ENCODE measurements at regions not wholly inside any gene's neighbourhood (a gene's known extent, or its start where the extent isn't known, plus 50 kb on each side); places are given as distances from the start of the nearest gene placed in this dataset.

DNA sequence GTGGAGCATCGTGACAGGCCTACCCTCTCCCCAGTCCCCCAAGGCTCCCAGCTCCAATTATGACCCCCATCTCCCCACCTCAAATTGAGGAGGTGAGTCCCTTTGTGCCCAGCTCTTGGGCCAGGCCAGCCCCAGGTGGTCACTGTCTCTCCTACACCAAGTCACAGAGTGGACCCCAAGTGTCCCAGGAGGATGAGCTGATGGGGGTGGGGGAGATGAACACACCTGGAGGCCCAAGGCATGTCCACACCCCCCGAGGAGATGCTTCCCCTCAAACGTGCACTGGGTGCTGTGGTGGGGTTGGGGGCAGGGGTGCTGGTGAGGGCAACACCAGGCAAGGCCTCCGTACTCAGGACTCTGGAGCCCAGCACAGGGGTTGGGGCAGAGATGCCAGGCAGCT is 73.2 kb downstream of the RBFOX3 start:
- no peak overlapping the region for H3K4me3 ChIP-seq (ENCODE audit: low read depth, low read length)
- no peak overlapping the region for H3K27ac Mint-ChIP-seq
- no peaks in the 10 kb centered on the region for H3K9me3 ChIP-seq (ENCODE audit: control insufficient read depth in 2 of 2, low read length in 2 of 2)
- no peak overlapping the region for H3K27ac ChIP-seq (ENCODE audit: insufficient read depth, low read length, poor library complexity, severe bottlenecking)
- H3K27me3 ChIP-seq (ENCODE audit: control insufficient read depth, insufficient read depth, low read length): no peaks in the 10 kb centered on the region
- no peak overlapping the region for H3K4me3 Mint-ChIP-seq
- no peaks in the 10 kb centered on the region for H3K36me3 ChIP-seq (ENCODE audit: control insufficient read depth, insufficient read depth, low read length)
- H3K36me3 Mint-ChIP-seq: no peaks in the 10 kb centered on the region
- H3K4me1 Mint-ChIP-seq: no peaks in the 10 kb centered on the region
- no peaks in the 10 kb centered on the region for H3K4me1 ChIP-seq (ENCODE audit: control insufficient read depth, insufficient read depth, low read length, poor library complexity, severe bottlenecking)
- no peaks in the 10 kb centered on the region for H3K9me3 Mint-ChIP-seq
- no peak for DNase-seq
- ATAC-seq (ENCODE audit: low read depth in 2 of 2): no peak
- peaks cover 10% of the 10 kb centered on the region for H3K27me3 Mint-ChIP-seq

DNA sequence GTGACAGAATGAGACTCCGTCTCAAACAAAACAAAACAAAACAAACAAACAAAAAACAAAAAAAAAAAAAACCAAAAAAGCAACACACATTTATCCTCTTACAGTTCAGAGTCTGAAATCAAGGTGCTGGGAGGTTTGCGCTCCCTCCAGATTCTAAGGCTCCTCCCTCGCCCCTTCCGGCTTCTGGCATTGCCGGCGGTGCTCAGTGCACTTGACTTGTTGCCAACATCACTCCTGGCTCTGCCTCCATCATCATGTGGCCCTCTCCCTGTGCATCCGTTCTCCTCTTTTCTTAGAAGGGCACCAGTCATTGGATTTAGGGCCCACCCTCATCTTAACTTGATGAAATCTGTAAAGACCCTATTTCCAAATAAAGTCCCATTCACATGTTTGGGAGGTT is 73.8 kb downstream of the RBFOX3 start:
- H3K27me3 ChIP-seq (ENCODE audit: control insufficient read depth, insufficient read depth, low read length): no peaks in the 10 kb centered on the region
- H3K4me3 ChIP-seq (ENCODE audit: low read depth, low read length): no peak overlapping the region
- no peak overlapping the region for H3K4me3 Mint-ChIP-seq
- peak overlapping the region in 1 of 3 donors; percentile 49 for H3K27ac Mint-ChIP-seq
- no peak overlapping the region for H3K27ac ChIP-seq (ENCODE audit: insufficient read depth, low read length, poor library complexity, severe bottlenecking)
- no peaks in the 10 kb centered on the region for H3K9me3 Mint-ChIP-seq
- H3K4me1 Mint-ChIP-seq: no peaks in the 10 kb centered on the region
- ATAC-seq (ENCODE audit: low read depth in 2 of 2): no peak
- H3K36me3 Mint-ChIP-seq: no peaks in the 10 kb centered on the region
- peaks cover 10% of the 10 kb centered on the region for H3K27me3 Mint-ChIP-seq
- no peaks in the 10 kb centered on the region for H3K36me3 ChIP-seq (ENCODE audit: control insufficient read depth, insufficient read depth, low read length)
- no peaks in the 10 kb centered on the region for H3K9me3 ChIP-seq (ENCODE audit: control insufficient read depth in 2 of 2, low read length in 2 of 2)
- no peak for DNase-seq
- H3K4me1 ChIP-seq (ENCODE audit: control insufficient read depth, insufficient read depth, low read length, poor library complexity, severe bottlenecking): no peaks in the 10 kb centered on the region

DNA sequence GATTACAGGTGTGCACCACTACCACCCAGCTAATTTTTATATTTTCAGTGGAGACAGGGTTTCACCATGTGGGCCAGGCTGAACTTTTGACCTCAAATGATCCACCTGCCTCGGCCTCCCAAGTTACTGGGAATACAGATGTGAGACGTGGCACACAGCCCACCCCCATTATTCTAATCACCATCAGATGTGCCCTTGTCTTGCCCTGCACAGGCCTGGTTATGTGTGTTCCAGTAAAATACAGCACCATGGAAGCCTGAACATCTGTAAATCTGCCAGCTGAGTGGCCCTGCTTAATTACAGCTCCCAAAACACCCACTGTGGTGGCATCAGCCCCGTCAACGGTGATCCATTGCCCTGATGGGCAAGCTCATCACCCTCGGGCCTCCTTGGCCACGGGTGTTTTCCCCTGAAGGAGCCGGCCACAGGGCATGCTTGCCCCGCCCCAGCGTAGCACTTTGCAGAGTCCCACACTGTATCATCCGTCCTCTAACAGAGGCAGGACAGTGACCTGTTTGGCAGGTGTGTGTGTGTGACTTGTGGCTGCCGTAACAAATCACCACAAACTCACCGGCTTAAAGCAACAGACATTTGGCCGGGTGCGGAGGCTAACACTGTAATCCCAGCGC is 74.5 kb downstream of the RBFOX3 start:
- Mint-ChIP-seq H3K4me3 (no peak overlapping the region), H3K4me1 (no peaks in the 10 kb centered on the region), H3K27ac (no peak overlapping the region), H3K27me3 (peaks cover 10% of the 10 kb centered on the region), H3K36me3 (no peaks in the 10 kb centered on the region), H3K9me3 (no peaks in the 10 kb centered on the region)
- no peak for DNase-seq
- no peaks in the 10 kb centered on the region for H3K36me3 ChIP-seq (ENCODE audit: control insufficient read depth, insufficient read depth, low read length)
- no peak overlapping the region for H3K27ac ChIP-seq (ENCODE audit: insufficient read depth, low read length, poor library complexity, severe bottlenecking)
- ATAC-seq (ENCODE audit: low read depth in 2 of 2): no peak
- no peaks in the 10 kb centered on the region for H3K27me3 ChIP-seq (ENCODE audit: control insufficient read depth, insufficient read depth, low read length)
- H3K4me3 ChIP-seq (ENCODE audit: low read depth, low read length): no peak overlapping the region
- H3K4me1 ChIP-seq (ENCODE audit: control insufficient read depth, insufficient read depth, low read length, poor library complexity, severe bottlenecking): no peaks in the 10 kb centered on the region
- no peaks in the 10 kb centered on the region for H3K9me3 ChIP-seq (ENCODE audit: control insufficient read depth in 2 of 2, low read length in 2 of 2)

- no peak for DNase-seq
- Mint-ChIP-seq H3K27me3 (peaks cover 10% of the 10 kb centered on the region), H3K36me3 (no peaks in the 10 kb centered on the region), H3K27ac (no peak overlapping the region), H3K9me3 (no peaks in the 10 kb centered on the region), H3K4me3 (no peak overlapping the region), H3K4me1 (no peaks in the 10 kb centered on the region)
- Histone ChIP-seq H3K4me3 (ENCODE audit: low read depth, low read length) (no peak overlapping the region), H3K36me3 (ENCODE audit: control insufficient read depth, insufficient read depth, low read length) (no peaks in the 10 kb centered on the region), H3K4me1 (ENCODE audit: control insufficient read depth, insufficient read depth, low read length, poor library complexity, severe bottlenecking) (no peaks in the 10 kb centered on the region), H3K27me3 (ENCODE audit: control insufficient read depth, insufficient read depth, low read length) (no peaks in the 10 kb centered on the region), H3K9me3 (ENCODE audit: control insufficient read depth in 2 of 2, low read length in 2 of 2) (no peaks in the 10 kb centered on the region), H3K27ac (ENCODE audit: insufficient read depth, low read length, poor library complexity, severe bottlenecking) (no peak overlapping the region)
- ATAC-seq (ENCODE audit: low read depth in 2 of 2): no peak
These were observed 75.2 kb downstream of the RBFOX3 start for GRCh38 chr17:79535728-79536025.

- DNase-seq: no peak
- no peak overlapping the region for H3K4me3 Mint-ChIP-seq
These were observed 75.8 kb downstream of the RBFOX3 start for GRCh38 chr17:79534851-79535727.

DNA sequence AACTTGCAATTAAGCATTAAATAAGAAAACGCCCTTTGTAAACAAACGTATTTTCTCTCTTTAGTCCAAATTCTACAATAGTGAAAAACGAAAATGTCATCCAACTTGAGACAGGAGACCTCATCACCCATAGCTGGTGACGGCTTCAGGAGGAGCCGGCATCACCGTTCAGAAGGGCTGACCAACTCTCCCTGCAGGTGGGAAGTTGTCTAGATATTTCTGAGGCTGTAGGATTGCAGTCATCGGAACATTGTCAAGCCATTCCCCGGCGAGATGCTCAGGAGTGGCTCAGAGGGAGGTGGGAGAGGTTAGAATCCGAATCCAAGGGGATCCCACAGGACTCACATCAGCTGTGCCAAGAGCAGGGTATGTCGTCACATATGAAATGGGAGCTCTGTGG is 76.7 kb downstream of the RBFOX3 start:
- H3K9me3 Mint-ChIP-seq: peaks cover 0 to 2% (median 0%) of the 10 kb centered on the region in 7 donors
- H3K36me3 Mint-ChIP-seq: no peaks in the 10 kb centered on the region
- no peak overlapping the region for H3K4me3 ChIP-seq (ENCODE audit: low read depth, low read length)
- no peak overlapping the region for H3K27ac Mint-ChIP-seq
- H3K27me3 Mint-ChIP-seq: peaks cover 10% of the 10 kb centered on the region
- no peak overlapping the region for H3K27ac ChIP-seq (ENCODE audit: insufficient read depth, low read length, poor library complexity, severe bottlenecking)
- no peaks in the 10 kb centered on the region for H3K36me3 ChIP-seq (ENCODE audit: control insufficient read depth, insufficient read depth, low read length)
- DNase-seq (no peak), ATAC-seq (ENCODE audit: low read depth in 2 of 2) (no peak)
- no peaks in the 10 kb centered on the region for H3K9me3 ChIP-seq (ENCODE audit: control insufficient read depth in 2 of 2, low read length in 2 of 2)
- H3K4me3 Mint-ChIP-seq: no peak overlapping the region
- H3K4me1 ChIP-seq (ENCODE audit: control insufficient read depth, insufficient read depth, low read length, poor library complexity, severe bottlenecking): no peaks in the 10 kb centered on the region
- no peaks in the 10 kb centered on the region for H3K27me3 ChIP-seq (ENCODE audit: control insufficient read depth, insufficient read depth, low read length)
- no peaks in the 10 kb centered on the region for H3K4me1 Mint-ChIP-seq

More at GRCh38 chr17:79534851-79535727, 75.8 kb downstream of the RBFOX3 start:
- Histone ChIP-seq H3K27me3 (ENCODE audit: control insufficient read depth, insufficient read depth, low read length) (no peaks in the 10 kb centered on the region), H3K4me3 (ENCODE audit: low read depth, low read length) (no peak overlapping the region), H3K9me3 (ENCODE audit: control insufficient read depth in 2 of 2, low read length in 2 of 2) (no peaks in the 10 kb centered on the region), H3K4me1 (ENCODE audit: control insufficient read depth, insufficient read depth, low read length, poor library complexity, severe bottlenecking) (no peaks in the 10 kb centered on the region), H3K27ac (ENCODE audit: insufficient read depth, low read length, poor library complexity, severe bottlenecking) (no peak overlapping the region), H3K36me3 (ENCODE audit: control insufficient read depth, insufficient read depth, low read length) (no peaks in the 10 kb centered on the region)
- H3K27ac Mint-ChIP-seq: no peak overlapping the region
- H3K4me1 Mint-ChIP-seq: no peaks in the 10 kb centered on the region
- H3K27me3 Mint-ChIP-seq: peaks cover 10% of the 10 kb centered on the region
- peaks cover 0 to 2% (median 0%) of the 10 kb centered on the region in 7 donors for H3K9me3 Mint-ChIP-seq
- H3K36me3 Mint-ChIP-seq: no peaks in the 10 kb centered on the region
- ATAC-seq (ENCODE audit: low read depth in 2 of 2): no peak

DNA sequence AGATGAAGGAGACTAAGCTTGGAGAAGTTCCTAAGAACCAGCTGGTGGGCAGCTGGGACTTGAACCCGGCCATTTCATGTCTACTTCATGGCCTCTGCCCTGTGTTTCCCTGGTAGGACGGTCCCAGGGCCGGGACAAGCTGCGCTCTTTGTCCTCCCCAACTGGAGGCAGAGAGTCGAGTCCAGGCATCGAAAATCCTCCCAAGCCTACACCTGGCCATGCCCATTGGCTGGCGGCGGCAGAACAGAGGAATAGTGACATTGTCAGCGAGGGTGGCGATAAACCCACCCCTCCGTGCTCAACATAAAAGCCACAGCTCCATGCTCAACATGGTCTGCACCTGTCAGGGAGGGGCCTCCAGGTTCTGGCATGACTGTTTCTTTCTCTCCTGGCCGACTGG is 77.7 kb downstream of the RBFOX3 start:
- ATAC-seq (ENCODE audit: low read depth in 2 of 2) (no peak), DNase-seq (no peak)
- H3K36me3 Mint-ChIP-seq: no peaks in the 10 kb centered on the region
- Histone ChIP-seq H3K9me3 (ENCODE audit: control insufficient read depth in 2 of 2, low read length in 2 of 2) (no peaks in the 10 kb centered on the region), H3K4me1 (ENCODE audit: control insufficient read depth, insufficient read depth, low read length, poor library complexity, severe bottlenecking) (no peaks in the 10 kb centered on the region), H3K4me3 (ENCODE audit: low read depth, low read length) (no peak overlapping the region), H3K36me3 (ENCODE audit: control insufficient read depth, insufficient read depth, low read length) (no peaks in the 10 kb centered on the region), H3K27me3 (ENCODE audit: control insufficient read depth, insufficient read depth, low read length) (no peaks in the 10 kb centered on the region), H3K27ac (ENCODE audit: insufficient read depth, low read length, poor library complexity, severe bottlenecking) (no peak overlapping the region)
- no peak overlapping the region for H3K4me3 Mint-ChIP-seq
- no peak overlapping the region for H3K27ac Mint-ChIP-seq
- H3K4me1 Mint-ChIP-seq: no peaks in the 10 kb centered on the region
- H3K27me3 Mint-ChIP-seq: peaks cover 10% of the 10 kb centered on the region
- peaks cover 0 to 2% (median 0%) of the 10 kb centered on the region in 7 donors for H3K9me3 Mint-ChIP-seq

All from CD4-positive, CD25-positive, alpha-beta regulatory T cell (primary cell).